ENCODE measurements at regions not wholly inside any gene's neighbourhood (a gene's known extent, or its start where the extent isn't known, plus 50 kb on each side); places are given as distances from the start of the nearest gene placed in this dataset.

- no peak for DNase-seq
Measured at GRCh38 chr2:156864753-156865152, 392.8 kb upstream of the GALNT5 start.

GRCh38 chr2:156867201-156867600 is 390.3 kb upstream of the GALNT5 start:
- DNase-seq, result no peak

- DNase-seq, result no peak
Measured at GRCh38 chr2:156874707-156875106, 382.8 kb upstream of the GALNT5 start.

GRCh38 chr2:156883804-156884203 is 373.7 kb upstream of the GALNT5 start:
- DNase-seq, result no peak

- no peak for DNase-seq
Measured at GRCh38 chr2:156884216-156884615, 373.3 kb upstream of the GALNT5 start.

GRCh38 chr2:156890529-156891148 is 366.9 kb upstream of the GALNT5 start:
- peak; percentile 75 for DNase-seq

- no peak for DNase-seq
Measured at GRCh38 chr2:156891609-156892008, 365.9 kb upstream of the GALNT5 start.

- peak; percentile 87 for DNase-seq
Measured at GRCh38 chr2:156892467-156893281, 364.8 kb upstream of the GALNT5 start.

GRCh38 chr2:156896294-156896693 is 361.2 kb upstream of the GALNT5 start:
- DNase-seq, result no peak

- DNase-seq, result no peak
Measured at GRCh38 chr2:156897548-156897947, 360.0 kb upstream of the GALNT5 start.

GRCh38 chr2:156901373-156902031 is 356.0 kb upstream of the GALNT5 start:
- no peak for DNase-seq

- no peak for DNase-seq
Measured at GRCh38 chr2:156903335-156903734, 354.2 kb upstream of the GALNT5 start.

GRCh38 chr2:156907806-156908205 is 349.7 kb upstream of the GALNT5 start:
- no peak for DNase-seq

GRCh38 chr2:156908825-156909224 is 348.7 kb upstream of the GALNT5 start:
- DNase-seq, result no peak

GRCh38 chr2:156909983-156910382 is 347.5 kb upstream of the GALNT5 start:
- DNase-seq, result no peak

GRCh38 chr2:156915332-156915731 is 342.2 kb upstream of the GALNT5 start:
- no peak for DNase-seq

- DNase-seq, result no peak
Measured at GRCh38 chr2:156918410-156918809, 339.1 kb upstream of the GALNT5 start.

GRCh38 chr2:156930423-156930822 is 327.1 kb upstream of the GALNT5 start:
- no peak for DNase-seq

- no peak for DNase-seq
Measured at GRCh38 chr2:156933645-156934225, 323.8 kb upstream of the GALNT5 start.

- DNase-seq, result peak; percentile 89
Measured at GRCh38 chr2:156935616-156936015, 321.9 kb upstream of the GALNT5 start.

- no peak for DNase-seq
Measured at GRCh38 chr2:156937430-156937829, 320.1 kb upstream of the GALNT5 start.

GRCh38 chr2:156944871-156945270 is 312.6 kb upstream of the GALNT5 start:
- no peak for DNase-seq

GRCh38 chr2:156947261-156947660 is 310.2 kb upstream of the GALNT5 start:
- DNase-seq, result no peak

GRCh38 chr2:156955701-156956100 is 301.8 kb upstream of the GALNT5 start:
- DNase-seq, result no peak
